ENCODE measurements at regions not wholly inside any gene's neighbourhood (a gene's known extent, or its start where the extent isn't known, plus 50 kb on each side); places are given as distances from the start of the nearest gene placed in this dataset.

DNA sequence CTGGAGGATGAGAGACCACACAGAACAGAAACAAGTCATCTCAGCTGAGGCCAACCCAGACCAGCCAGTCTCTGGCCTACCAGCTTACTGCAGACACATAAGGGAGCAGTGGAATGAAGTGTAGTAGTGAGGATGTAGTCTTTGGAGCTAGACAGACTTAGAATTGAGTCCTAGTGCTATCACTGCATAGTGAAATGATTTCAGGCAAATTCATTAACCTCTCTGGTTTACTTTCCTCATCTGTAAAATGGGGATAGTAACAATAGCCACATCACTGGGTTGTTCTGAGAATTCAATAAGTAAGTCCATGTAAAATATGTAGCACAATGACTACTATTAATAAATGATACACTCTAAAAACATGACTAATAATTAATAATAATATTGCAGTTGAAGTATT lies 383.8 kb downstream of the DLEU7 start:
- Histone ChIP-seq H3K4me3 (no peak overlapping the region), H3K27ac (no peak overlapping the region), H3K36me3 (no peaks in the 10 kb centered on the region), H3K4me1 (no peaks in the 10 kb centered on the region), H3K9me3 (no peaks in the 10 kb centered on the region), H3K27me3 (no peaks in the 10 kb centered on the region)
- TF ChIP-seq CTCF (IDR thresholded peaks at IDR 0.05) = no peak
- no peak for ATAC-seq
- intact Hi-C loops (cut with DNase I) = no loop called here
- FAIRE-seq = no peak
- no peak for DNase-seq

DNA sequence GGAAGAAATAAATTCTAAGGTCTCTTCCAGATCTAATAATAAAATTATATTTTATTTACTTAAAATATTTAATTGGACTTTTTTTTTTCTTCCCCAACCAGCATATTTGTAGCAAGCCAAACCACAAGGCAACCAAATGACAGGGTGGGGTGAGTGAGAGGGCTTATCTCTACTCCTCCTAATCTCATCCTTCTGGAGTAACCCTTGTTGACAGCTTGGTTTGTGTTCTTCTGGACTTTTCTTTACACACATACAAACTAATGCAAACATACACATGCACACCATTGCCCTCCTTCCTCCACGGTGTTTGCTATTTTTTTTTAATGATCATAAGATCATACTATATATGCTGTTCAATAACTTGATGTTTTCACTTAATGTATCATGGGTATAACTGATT lies 383.1 kb downstream of the DLEU7 start:
- intact Hi-C loops (cut with DNase I) = no loop called here
- no peaks in the 10 kb centered on the region for H3K9me3 ChIP-seq
- H3K27ac ChIP-seq = no peak overlapping the region
- 59 to 61% methylated on average over 1 of the region's 1 CpG for WGBS, 2 donors
- no peak for TF ChIP-seq CTCF (IDR thresholded peaks at IDR 0.05)
- H3K27me3 ChIP-seq = no peaks in the 10 kb centered on the region
- no peak overlapping the region for H3K4me3 ChIP-seq
- DNase-seq (no peak), ATAC-seq (no peak), FAIRE-seq (no peak)
- H3K4me1 ChIP-seq = no peaks in the 10 kb centered on the region
- no peaks in the 10 kb centered on the region for H3K36me3 ChIP-seq

DNA sequence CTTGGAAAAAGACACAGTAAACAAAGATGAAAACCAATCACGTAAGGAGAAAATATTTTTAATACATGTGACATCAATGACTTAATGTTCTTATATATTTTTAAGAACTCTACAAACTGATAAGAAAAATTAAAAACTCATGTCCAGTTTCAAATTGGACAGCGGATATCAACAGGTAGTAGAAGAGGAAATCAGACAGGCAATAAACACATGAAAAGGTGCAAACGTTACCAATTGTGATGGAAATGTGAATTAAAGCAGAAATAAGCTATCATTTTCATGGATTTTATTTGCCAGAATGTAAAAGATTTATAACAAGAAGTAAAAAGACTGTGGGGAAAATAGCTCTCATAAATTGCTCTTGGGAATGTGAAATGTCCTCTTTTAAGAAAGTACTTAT lies 382.3 kb downstream of the DLEU7 start:
- DNase-seq (no peak), ATAC-seq (no peak), FAIRE-seq (no peak)
- H3K4me1 ChIP-seq = no peaks in the 10 kb centered on the region
- no peaks in the 10 kb centered on the region for H3K27me3 ChIP-seq
- no peak for TF ChIP-seq CTCF (IDR thresholded peaks at IDR 0.05)
- H3K4me3 ChIP-seq = no peak overlapping the region
- no peaks in the 10 kb centered on the region for H3K36me3 ChIP-seq
- no peak overlapping the region for H3K27ac ChIP-seq
- 73 to 77% methylated on average over 3 of the region's 3 CpGs for WGBS, 2 donors
- H3K9me3 ChIP-seq = no peaks in the 10 kb centered on the region
- intact Hi-C loops (cut with DNase I) = no loop called here

- no peak overlapping the region for H3K4me3 ChIP-seq
- intact Hi-C loops (cut with DNase I) = no loop called here
- ATAC-seq = no peak
- H3K9me3 ChIP-seq = no peaks in the 10 kb centered on the region
- H3K27ac ChIP-seq = no peak overlapping the region
- TF ChIP-seq CTCF (IDR thresholded peaks at IDR 0.05) = no peak
- FAIRE-seq = no peak
- H3K4me1 ChIP-seq = no peaks in the 10 kb centered on the region
- H3K36me3 ChIP-seq = no peaks in the 10 kb centered on the region
- no peaks in the 10 kb centered on the region for H3K27me3 ChIP-seq
- 84 to 87% methylated on average over 3 of the region's 3 CpGs for WGBS, 2 donors
- no peak for DNase-seq
Measured at GRCh38 chr13:50463719-50464118, 379.8 kb downstream of the DLEU7 start.

GRCh38 chr13:50464349-50465251 lies 378.9 kb downstream of the DLEU7 start:
- ATAC-seq = no peak
- no peak for DNase-seq
- no peaks in the 10 kb centered on the region for H3K27me3 ChIP-seq
- no peaks in the 10 kb centered on the region for H3K36me3 ChIP-seq
- no peaks in the 10 kb centered on the region for H3K4me1 ChIP-seq
- intact Hi-C loops (cut with DNase I) = no loop called here
- H3K9me3 ChIP-seq = no peaks in the 10 kb centered on the region
- no peak overlapping the region for H3K4me3 ChIP-seq
- TF ChIP-seq CTCF (IDR thresholded peaks at IDR 0.05) = no peak
- FAIRE-seq = no peak
- H3K27ac ChIP-seq = no peak overlapping the region
- 87 to 89% methylated on average over 10 of the region's 10 CpGs for WGBS, 2 donors

All from pancreas (tissue), 10 donors.